ACC112 (cell line): ENCODE measurements at regions not wholly inside any gene's neighbourhood (a gene's known extent, or its start where the extent isn't known, plus 50 kb on each side); places are given as distances from the start of the nearest gene placed in this dataset.

ENCODE experiments used
- H2AFZ ChIP-seq: fragments of 200-600 bp; sonication (generic); one replicate; pipeline ENCODE4 v1.6.0; 2017; ENCODE audit warnings: antibody characterized with exemption, low read length; ENCODE audit not compliant: unreplicated experiment
- H3K27ac ChIP-seq: fragments of 200-600 bp; sonication (generic); 2 replicates; pipeline ENCODE4 v1.5.1; 2014; ENCODE audit warnings: low read depth, mild to moderate bottlenecking, antibody characterized with exemption, low read length, moderate library complexity
- H3K27me3 ChIP-seq: fragments of 200-600 bp; sonication (generic); 2 replicates; pipeline ENCODE4 v1.6.1; 2014; ENCODE audit warnings: mild to moderate bottlenecking, antibody characterized with exemption, low read length, moderate library complexity, mixed read lengths; ENCODE audit not compliant: insufficient read depth
- H3K36me3 ChIP-seq: fragments of 200-600 bp; sonication (generic); 2 replicates; pipeline ENCODE4 v1.6.1; 2016; ENCODE audit warnings: mild to moderate bottlenecking, antibody characterized with exemption, low read length, moderate library complexity, mixed read lengths; ENCODE audit not compliant: insufficient read depth
- H3K4me1 ChIP-seq: fragments of 200-600 bp; sonication (generic); one replicate; pipeline ENCODE4 v1.6.1; 2016; ENCODE audit warnings: low read length, mixed read lengths; ENCODE audit not compliant: insufficient read depth, unreplicated experiment, control insufficient read depth
- H3K4me3 ChIP-seq: fragments of 200-600 bp; sonication (generic); 2 replicates; pipeline ENCODE4 v1.5.1; 2014; ENCODE audit warnings: mild to moderate bottlenecking, low read depth, low read length
- H3K79me2 ChIP-seq: fragments of 200-600 bp; sonication (generic); one replicate; pipeline ENCODE4 v1.6.0; 2016; ENCODE audit warnings: low read length; ENCODE audit not compliant: control insufficient read depth, unreplicated experiment, insufficient read depth

DNA sequence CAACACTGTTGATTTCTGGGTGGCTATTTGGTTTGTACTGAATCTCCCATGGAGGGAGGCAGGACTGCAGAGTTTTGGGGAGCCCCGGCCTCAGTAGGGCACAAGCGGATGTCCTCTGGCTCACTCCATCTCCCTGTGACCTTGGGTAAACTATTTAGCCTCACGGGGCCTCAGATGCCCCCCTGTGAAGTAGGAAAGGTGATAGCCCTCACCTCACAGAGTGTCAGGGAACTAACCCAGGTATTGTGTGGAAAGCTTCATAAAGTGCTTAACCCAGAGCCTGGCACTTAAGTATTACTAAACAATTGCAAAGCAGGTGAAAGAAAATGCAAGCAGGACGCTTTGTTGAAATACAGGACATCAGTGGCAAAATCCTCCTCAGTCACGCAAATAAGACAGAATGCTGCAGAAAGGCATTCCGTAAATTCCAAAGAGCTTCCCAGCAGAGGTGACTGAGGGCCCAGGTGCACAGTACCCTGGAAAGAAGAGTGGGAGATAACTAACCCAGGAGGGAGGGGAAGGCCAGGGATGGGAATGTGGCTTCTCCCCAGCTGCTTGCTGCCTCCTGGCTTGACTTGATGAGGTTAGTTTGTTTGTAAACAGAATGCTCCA, 436.3 kb downstream of the PRDM2 start:
- Histone ChIP-seq H3K4me3 (no peak overlapping the region), H3K36me3 (no peaks in the 10 kb centered on the region), H3K27ac (no peak overlapping the region), H3K27me3 (no peaks in the 10 kb centered on the region), H2AFZ (no peak overlapping the region), H3K79me2 (no peaks in the 10 kb centered on the region), H3K4me1 (no peaks in the 10 kb centered on the region)

DNA sequence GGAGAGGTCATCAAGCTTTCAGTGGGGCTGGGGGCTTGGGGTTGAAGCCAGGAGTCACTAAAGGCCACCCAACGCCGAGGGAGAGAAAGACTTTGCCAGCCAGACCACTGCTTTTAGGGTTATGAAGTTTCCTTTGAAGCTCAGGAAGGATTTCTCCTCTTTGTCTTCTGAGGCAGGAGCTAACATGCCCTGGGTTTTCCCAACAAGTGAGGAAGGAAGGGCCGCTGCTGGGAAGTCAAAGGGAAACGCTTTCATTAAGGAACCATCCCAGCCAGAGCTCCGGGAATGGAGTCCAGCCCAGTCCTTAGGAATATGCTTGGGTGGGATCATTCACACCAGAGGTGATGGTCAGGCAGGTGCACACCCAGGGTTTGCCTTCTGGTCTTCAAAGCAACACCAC, 436.9 kb downstream of the PRDM2 start:
- H3K27ac ChIP-seq, result no peak overlapping the region
- no peaks in the 10 kb centered on the region for H3K36me3 ChIP-seq
- no peak overlapping the region for H3K4me3 ChIP-seq
- H3K4me1 ChIP-seq, result no peaks in the 10 kb centered on the region
- no peaks in the 10 kb centered on the region for H3K27me3 ChIP-seq
- no peak overlapping the region for H2AFZ ChIP-seq
- no peaks in the 10 kb centered on the region for H3K79me2 ChIP-seq

- Histone ChIP-seq H2AFZ (no peak overlapping the region), H3K36me3 (no peaks in the 10 kb centered on the region), H3K4me3 (no peak overlapping the region), H3K79me2 (no peaks in the 10 kb centered on the region), H3K4me1 (no peaks in the 10 kb centered on the region), H3K27me3 (no peaks in the 10 kb centered on the region), H3K27ac (no peak overlapping the region)
Measured at GRCh38 chr1:14137411-14138134, 437.6 kb downstream of the PRDM2 start.

- H3K4me3 ChIP-seq, result no peak overlapping the region
Measured at GRCh38 chr1:14138135-14138506, 438.1 kb downstream of the PRDM2 start.

GRCh38 chr1:14138687-14139086, 438.7 kb downstream of the PRDM2 start:
- H3K36me3 ChIP-seq, result no peaks in the 10 kb centered on the region
- no peak overlapping the region for H3K4me3 ChIP-seq
- no peak overlapping the region for H2AFZ ChIP-seq
- H3K27me3 ChIP-seq, result no peaks in the 10 kb centered on the region
- no peak overlapping the region for H3K27ac ChIP-seq
- H3K4me1 ChIP-seq, result no peaks in the 10 kb centered on the region
- H3K79me2 ChIP-seq, result no peaks in the 10 kb centered on the region

More at GRCh38 chr1:14138135-14138506, 438.1 kb downstream of the PRDM2 start:
- Histone ChIP-seq H2AFZ (no peak overlapping the region), H3K4me1 (no peaks in the 10 kb centered on the region), H3K27me3 (no peaks in the 10 kb centered on the region), H3K27ac (no peak overlapping the region), H3K79me2 (no peaks in the 10 kb centered on the region), H3K36me3 (no peaks in the 10 kb centered on the region)

DNA sequence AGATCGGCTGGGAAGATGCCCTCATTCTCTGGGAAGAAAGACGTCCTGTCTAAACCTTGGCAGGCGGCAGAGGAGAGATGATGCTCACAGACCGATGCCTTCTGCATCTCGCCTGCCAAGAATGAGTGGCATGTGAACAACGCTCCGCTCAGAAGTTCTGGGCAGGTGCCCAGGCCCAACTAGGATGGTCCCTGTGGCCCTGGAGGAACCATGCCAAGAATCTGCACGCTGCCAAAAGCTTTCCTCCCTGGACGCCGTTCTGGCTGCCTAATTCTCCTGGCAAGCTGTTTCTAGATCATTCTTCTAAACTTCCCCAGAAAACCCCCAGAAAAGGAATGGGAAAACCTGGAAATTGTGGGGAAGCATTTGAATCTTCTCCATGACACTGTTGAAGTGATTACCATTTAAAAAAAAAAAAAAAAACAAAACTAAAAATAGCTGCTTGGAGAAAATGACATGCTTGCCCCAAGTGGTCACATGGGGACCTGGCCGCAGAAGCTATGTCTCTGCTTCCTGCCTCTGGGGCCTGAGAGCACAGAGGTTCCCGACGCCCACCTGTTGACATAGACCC, 440.9 kb downstream of the PRDM2 start:
- H2AFZ ChIP-seq, result no peak overlapping the region
- H3K4me1 ChIP-seq, result no peaks in the 10 kb centered on the region

GRCh38 chr1:14141656-14142055, 441.7 kb downstream of the PRDM2 start:
- Histone ChIP-seq H3K4me1 (no peaks in the 10 kb centered on the region), H3K27ac (no peak overlapping the region), H3K79me2 (no peaks in the 10 kb centered on the region), H3K27me3 (no peaks in the 10 kb centered on the region), H2AFZ (no peak overlapping the region), H3K4me3 (no peak overlapping the region), H3K36me3 (no peaks in the 10 kb centered on the region)

More for the DNA sequence above, 440.9 kb downstream of the PRDM2 start:
- Histone ChIP-seq H3K79me2 (no peaks in the 10 kb centered on the region), H3K27me3 (no peaks in the 10 kb centered on the region), H3K27ac (no peak overlapping the region), H3K36me3 (no peaks in the 10 kb centered on the region), H3K4me3 (no peak overlapping the region)

DNA sequence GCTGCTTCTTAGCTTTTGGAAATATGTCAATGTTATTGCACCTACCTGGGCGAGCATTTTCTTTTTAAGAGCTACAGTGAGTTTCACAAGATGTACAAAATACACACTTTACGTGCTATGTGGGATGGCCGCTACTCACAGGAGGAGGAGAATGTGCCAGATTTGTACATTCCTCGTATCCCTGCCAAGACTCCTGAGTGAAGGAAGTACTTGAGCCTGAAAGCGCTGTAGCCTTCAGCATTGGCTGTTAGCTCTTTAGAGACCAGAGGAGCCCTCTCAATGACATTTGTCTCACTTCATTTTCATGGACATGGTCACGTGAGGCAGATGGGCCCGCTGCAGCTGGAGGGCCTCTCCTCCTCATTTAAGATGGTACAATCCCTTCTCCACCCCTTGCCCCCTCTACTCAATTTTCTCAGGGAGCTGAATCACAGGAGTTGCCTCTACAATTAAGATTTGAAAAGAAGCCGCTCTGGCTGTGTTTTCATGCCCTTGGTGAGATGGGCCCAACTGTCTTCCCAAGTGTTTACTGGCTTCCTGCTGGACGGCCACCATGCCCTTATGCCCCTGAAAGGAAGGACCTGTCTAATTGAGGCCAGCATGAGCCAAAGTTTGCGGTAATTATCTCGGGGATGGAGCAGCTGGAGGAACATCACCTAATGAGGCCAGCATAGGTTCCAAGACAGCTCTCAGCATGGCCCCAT, 442.6 kb downstream of the PRDM2 start:
- no peaks in the 10 kb centered on the region for H3K27me3 ChIP-seq
- no peak overlapping the region for H2AFZ ChIP-seq
- no peak overlapping the region for H3K4me3 ChIP-seq
- H3K79me2 ChIP-seq, result no peaks in the 10 kb centered on the region
- H3K27ac ChIP-seq, result no peak overlapping the region
- H3K36me3 ChIP-seq, result no peaks in the 10 kb centered on the region
- H3K4me1 ChIP-seq, result no peaks in the 10 kb centered on the region

DNA sequence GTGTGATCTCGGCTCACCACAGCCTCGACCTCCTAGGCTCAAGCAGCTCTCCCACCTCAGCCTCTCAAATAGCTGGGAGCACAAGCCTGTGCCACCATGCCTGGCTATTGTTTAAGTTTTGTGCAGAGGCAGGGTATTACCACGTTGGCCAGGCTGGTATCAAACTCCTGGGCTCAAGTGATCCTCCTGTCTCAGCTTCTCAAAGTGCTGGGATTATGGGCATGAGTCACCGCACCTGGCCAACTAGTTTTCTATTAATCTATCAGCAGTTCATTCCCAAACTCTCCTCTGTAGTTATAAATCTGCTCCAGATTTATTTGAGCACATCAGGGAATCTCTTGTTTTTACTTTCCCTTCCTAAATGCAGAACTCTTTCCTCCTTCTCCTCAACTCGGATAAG, 443.8 kb downstream of the PRDM2 start:
- no peaks in the 10 kb centered on the region for H3K79me2 ChIP-seq
- H3K27ac ChIP-seq, result no peak overlapping the region
- no peak overlapping the region for H2AFZ ChIP-seq
- no peaks in the 10 kb centered on the region for H3K4me1 ChIP-seq
- no peaks in the 10 kb centered on the region for H3K27me3 ChIP-seq
- no peak overlapping the region for H3K4me3 ChIP-seq
- H3K36me3 ChIP-seq, result no peaks in the 10 kb centered on the region

DNA sequence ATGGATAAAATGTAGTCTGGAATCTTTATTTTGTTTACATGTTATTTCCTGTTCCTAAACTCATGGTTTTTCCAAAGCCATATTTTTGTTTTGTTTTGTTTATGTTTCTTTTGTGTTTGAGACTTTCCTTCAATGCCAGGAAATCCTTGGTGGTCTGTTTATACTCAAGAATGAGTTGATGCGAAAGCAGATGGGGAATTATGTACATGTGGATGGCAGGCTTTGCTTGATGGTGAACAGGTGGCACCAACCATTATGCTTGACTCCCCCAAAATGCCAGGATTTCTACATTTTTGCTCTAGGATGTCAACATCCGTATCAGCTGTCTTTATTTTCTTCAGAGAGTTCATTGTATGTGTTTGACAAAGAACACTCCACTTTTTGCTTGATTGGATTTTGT, 448.5 kb downstream of the PRDM2 start:
- Histone ChIP-seq H2AFZ (no peak overlapping the region), H3K27me3 (no peaks in the 10 kb centered on the region), H3K4me1 (no peaks in the 10 kb centered on the region), H3K27ac (no peak overlapping the region), H3K36me3 (no peaks in the 10 kb centered on the region), H3K4me3 (no peak overlapping the region), H3K79me2 (no peaks in the 10 kb centered on the region)
